ENCODE measurements at regions not wholly inside any gene's neighbourhood (a gene's known extent, or its start where the extent isn't known, plus 50 kb on each side); places are given as distances from the start of the nearest gene placed in this dataset.
"Not testable (repeated sequence)": the region's sequence is repeated elsewhere in the genome, so short reads cannot be mapped to it uniquely, and the experiment has no call there.

DNA sequence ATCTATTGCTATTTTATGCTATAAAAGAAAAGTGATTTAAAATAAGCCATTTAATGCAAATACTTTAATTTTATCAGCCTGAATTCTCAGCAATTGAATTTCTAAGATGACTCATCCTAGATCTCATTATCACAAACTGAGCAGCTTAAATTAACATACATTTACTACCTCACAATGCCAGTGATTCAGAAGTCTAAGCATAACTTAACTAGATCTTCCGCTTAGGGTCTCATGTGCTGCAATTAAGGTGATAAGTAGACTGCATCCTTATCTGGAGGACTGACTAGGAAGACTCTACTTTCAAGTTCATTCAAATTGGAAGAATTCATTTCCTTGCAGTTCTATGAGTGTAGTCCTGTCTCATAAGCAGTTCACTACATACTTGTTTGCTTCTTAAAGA lies 286.6 kb downstream of the COL11A1 start:
- DNase-seq (ENCODE audit: low read depth in 2 of 2), result no peak

GRCh38 chr1:102800406-102800805 lies 307.9 kb downstream of the COL11A1 start:
- no peak for DNase-seq (ENCODE audit: low read depth in 2 of 2)

DNA sequence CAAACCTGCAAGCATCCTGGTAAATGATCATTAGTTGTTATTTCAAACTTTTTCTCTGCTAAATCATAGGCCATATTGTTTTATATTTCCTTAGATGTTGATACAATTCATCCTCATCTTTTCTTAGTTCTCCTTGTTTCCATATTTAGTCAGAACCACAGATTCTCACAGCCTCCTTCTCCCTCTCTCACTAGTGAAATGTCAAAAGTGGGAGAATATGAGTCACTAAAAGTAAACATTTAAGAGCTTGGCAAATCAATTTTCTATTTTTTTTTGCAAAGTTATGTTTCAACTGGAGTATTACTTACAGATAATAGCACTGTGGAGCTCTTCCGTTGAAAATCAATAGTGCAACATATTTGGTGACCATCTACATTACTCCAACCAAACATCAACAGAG lies 308.8 kb downstream of the COL11A1 start:
- no peak for DNase-seq (ENCODE audit: low read depth in 2 of 2)

DNA sequence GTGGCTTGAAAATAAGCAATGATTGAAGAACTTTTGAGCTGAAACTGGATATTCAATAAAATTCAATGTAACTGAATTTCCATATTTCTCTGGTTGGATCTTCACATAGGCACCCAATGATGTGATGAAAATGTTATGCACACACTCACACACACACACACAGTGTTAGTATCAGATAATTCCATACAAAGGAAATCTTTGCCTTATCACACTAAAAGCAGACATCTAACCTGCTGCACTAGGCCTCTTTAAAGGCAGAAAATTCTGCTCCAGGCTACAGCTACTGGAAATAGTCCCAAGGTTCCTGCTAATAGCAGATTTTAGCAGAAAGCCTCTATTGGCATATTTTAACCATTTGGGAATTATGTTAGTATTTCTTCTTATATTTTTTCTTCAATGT lies 309.6 kb downstream of the COL11A1 start:
- no peak for DNase-seq (ENCODE audit: low read depth in 2 of 2)

GRCh38 chr1:102796429-102796828 lies 311.9 kb downstream of the COL11A1 start:
- DNase-seq (ENCODE audit: low read depth in 2 of 2), result no peak

GRCh38 chr1:102790997-102791396 lies 317.3 kb downstream of the COL11A1 start:
- no peak for DNase-seq (ENCODE audit: low read depth in 2 of 2)

- not testable (repeated sequence) for DNase-seq (ENCODE audit: low read depth in 2 of 2)
Observed at GRCh38 chr1:102789951-102790350, 318.4 kb downstream of the COL11A1 start.

DNA sequence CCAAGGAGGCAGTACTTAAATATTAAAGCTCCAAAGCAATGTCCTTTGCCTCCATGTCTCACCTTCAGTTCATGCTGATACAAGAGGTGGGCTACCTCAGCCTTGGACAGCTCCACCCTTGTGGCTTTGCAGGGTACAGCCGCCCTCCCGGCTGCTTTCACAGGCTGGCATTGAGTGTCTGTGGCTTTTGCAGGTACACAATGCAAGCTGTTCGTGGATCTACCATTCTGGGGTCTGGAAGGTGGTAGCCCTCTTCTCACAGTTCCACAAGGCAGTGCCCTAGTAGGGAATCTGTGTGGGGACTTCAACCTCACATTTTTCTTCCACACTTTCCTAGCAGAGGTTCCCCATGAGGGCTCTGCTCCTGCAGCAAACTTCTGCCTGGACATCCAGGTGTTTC lies 324.8 kb downstream of the COL11A1 start:
- no peak for DNase-seq (ENCODE audit: low read depth in 2 of 2)

DNA sequence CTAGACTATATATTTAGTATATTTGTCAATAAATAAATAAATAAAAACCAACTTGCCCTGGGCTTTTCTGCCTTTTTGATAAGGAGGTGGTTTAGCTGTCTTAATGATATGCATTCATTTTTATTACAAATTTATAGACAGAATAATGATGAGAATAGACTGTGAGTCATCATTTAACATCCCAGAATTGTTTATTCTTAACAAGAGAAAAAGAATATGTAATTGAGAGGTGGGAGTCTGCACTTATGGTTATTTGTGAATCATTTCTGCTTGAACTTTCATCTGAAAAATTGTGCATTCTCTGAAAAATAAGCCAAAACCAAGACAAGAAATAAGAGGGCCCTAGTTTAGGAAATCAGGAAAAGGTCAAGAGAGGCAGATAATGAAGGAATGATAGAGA lies 326.2 kb downstream of the COL11A1 start:
- no peak for DNase-seq (ENCODE audit: low read depth in 2 of 2)

DNA sequence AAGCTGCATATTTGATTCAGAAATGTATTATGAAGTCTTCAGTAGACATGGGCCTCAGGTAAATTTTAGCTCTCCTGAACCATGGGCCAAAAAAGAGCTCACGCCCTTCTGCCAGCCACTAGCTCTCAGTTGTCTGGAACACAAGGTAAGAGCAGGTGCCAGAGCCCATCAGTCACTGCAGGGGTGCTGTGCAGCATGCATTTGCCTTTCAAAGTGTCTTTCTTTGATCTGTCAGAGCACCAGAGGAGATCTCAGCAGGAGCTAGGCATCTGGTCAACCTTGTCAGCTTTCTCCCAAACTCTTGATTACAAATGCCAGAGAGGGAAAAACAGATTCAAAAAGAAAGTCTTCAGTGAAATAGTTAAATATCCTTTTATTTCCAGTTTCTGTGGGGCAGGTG lies 332.3 kb downstream of the COL11A1 start:
- DNase-seq (ENCODE audit: low read depth in 2 of 2), result no peak

- no peak for DNase-seq (ENCODE audit: low read depth in 2 of 2)
Observed at GRCh38 chr1:102772831-102773230, 335.5 kb downstream of the COL11A1 start.

GRCh38 chr1:102758418-102758817 lies 349.9 kb downstream of the COL11A1 start:
- DNase-seq (ENCODE audit: low read depth in 2 of 2), result no peak

- DNase-seq (ENCODE audit: low read depth in 2 of 2), result no peak
Observed at GRCh38 chr1:102757363-102757762, 351.0 kb downstream of the COL11A1 start.

DNA sequence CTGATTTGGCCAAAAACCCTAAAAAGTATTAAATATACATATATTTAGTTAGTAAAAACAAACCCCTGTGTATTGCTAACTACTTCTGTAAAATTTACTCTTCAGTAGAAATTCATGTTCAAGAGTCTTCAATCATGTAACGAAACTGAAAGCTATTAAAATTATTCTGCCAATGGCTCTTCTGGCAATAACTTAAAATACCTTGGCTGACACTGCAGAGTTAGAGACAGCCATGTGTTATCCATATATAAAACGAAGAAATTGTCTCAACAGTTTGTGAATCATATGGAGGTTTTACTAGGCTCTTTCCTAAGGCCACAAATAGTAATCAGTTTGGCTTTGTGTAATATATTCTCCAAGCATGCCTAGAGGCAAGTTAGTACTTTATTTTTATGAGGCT lies 357.2 kb downstream of the COL11A1 start:
- no peak for DNase-seq (ENCODE audit: low read depth in 2 of 2)

DNA sequence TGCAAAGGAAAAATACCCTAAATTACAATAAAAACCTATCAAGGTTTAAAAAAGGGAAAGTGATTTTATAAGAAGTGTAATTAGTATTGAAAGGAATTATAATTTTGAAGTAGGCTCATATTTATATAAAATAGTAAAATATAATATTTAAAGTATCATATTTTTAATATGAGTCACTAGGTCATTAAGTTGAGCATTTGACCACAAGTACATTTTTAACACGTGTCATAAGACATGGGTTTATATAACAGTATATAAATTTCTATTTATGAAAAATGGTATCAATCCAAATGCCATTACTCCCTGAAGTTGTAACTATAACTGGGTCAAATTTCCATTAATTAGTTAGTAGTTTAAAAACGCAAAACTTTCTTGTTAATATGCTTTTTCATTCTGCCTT lies 365.9 kb downstream of the COL11A1 start:
- no peak for DNase-seq (ENCODE audit: low read depth in 2 of 2)

DNA sequence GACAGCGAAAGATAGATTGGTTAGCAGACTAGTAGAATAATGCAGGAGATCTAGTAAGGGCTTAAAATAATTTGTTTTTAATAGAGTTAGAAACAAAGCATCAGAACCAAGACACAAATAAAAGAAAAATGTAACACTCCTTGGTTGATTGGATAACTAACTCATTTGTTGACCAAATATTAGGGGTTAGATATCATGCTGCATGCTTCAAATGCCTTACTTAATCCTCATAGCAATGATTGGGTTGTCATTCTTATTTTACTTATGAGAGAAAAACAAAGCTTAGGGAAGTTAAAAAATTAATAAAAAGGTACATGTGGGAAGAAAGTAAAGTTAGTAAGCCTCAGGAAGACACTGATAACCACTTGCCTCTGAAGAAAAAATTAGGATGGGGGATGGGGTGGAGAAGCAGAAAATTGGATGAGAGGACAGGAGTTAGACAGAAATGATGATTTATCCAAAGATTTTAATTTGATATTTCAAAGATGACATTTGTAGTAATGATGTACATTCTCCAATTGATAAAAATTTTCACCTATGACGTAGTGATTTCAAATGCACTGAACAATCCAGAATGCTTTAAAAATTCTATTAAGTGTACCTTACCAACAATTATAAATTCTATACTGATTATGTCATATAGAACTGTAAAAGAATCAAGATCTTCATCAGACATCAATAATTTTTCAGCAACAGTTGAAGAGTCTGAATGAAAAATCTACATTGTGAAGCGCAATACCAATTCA lies 374.7 kb downstream of the COL11A1 start:
- DNase-seq (ENCODE audit: low read depth in 2 of 2), result no peak

DNA sequence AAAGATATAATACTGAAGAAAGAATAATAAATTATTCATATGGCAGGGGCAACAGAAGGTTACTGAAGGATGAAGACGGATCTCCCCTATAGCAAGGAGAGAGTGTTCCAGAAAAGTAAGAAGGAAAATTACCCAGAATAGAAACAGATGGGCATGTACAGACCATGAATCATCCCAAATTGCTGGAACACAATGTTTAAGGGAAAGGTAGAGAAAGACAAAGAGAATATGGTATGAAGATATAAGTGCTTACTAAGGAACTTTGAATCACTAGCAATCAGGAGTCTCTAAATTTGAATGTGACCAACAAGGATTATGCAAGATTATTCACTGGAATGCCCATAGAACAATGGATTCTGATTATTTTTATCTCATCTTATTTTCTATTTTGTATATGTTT lies 375.4 kb downstream of the COL11A1 start:
- DNase-seq (ENCODE audit: low read depth in 2 of 2), result peak in 1 of 2 experiments; percentile 3

- DNase-seq (ENCODE audit: low read depth in 2 of 2), result no peak
Observed at GRCh38 chr1:102726417-102726816, 381.9 kb downstream of the COL11A1 start.

- no peak for DNase-seq (ENCODE audit: low read depth in 2 of 2)
Observed at GRCh38 chr1:102724741-102725140, 383.6 kb downstream of the COL11A1 start.

GRCh38 chr1:102715150-102715549 lies 393.2 kb downstream of the COL11A1 start:
- peak; percentile 9 to 11 for DNase-seq (ENCODE audit: low read depth in 2 of 2)

- DNase-seq (ENCODE audit: low read depth in 2 of 2), result no peak
Observed at GRCh38 chr1:102699524-102699923, 408.8 kb downstream of the COL11A1 start.

GRCh38 chr1:102693345-102693744 lies 415.0 kb downstream of the COL11A1 start:
- no peak for DNase-seq (ENCODE audit: low read depth in 2 of 2)

DNA sequence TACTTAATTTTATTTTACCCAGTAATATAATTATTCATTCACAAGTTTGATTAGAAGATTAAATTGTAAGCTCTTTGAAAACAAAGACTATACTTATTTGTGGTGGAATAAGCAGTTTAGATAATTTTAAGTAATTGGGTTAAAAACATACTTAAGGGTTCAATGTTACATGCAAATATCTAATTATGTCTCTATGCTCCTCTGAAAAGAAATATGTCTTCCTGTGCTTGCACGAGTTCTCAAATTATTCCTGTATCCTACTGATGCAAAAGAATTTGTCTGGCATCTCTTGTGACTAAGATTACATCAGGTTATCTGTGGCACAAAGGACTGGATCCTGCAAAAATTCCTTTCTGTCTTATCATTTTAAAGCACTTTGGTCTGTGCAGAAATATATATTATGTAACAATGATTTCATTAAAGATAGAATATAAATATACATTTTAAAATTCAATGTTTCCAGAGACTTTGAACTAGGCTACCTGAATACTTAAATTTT lies 416.7 kb downstream of the COL11A1 start:
- no peak for DNase-seq (ENCODE audit: low read depth in 2 of 2)

GRCh38 chr1:102687383-102687782 lies 420.9 kb downstream of the COL11A1 start:
- no peak for DNase-seq (ENCODE audit: low read depth in 2 of 2)

Data from fibroblast of skin of left biceps (primary cell).